HepG2 (cell line): ENCODE measurements at regions not wholly inside any gene's neighbourhood (a gene's known extent, or its start where the extent isn't known, plus 50 kb on each side); places are given as distances from the start of the nearest gene placed in this dataset.
A peak's percentile ranks its signal among the peaks of the same experiment; 100 is the strongest.

Experiments
- ATAC-seq: fragments of 200-7000 bp; cut with Tn5 transposase; 3 replicates; pipeline ENCODE4 v1.9.1; 2020; ENCODE audit warnings: mild to moderate bottlenecking, moderate library complexity
- BruUV-seq: library from RNA; stranded (reverse); fragments of 400-500 nt; replicated peaks from 2 replicates; lab custom pipeline; 2021; lab: Mats Ljungman, UMichigan
- CTCF ChIA-PET: fragments of 300-600 bp; formaldehyde crosslinking; extraction: SDS; loops from one replicate; lab custom pipeline; 2021; ENCODE audit warnings: low total read pairs, inconsistent platforms, low intra/inter-chr PET ratio; lab: Yijun Ruan, JAX
- POLR2A ChIA-PET: fragments of 350-600 bp; sonication (Branson Sonifier 250); formaldehyde crosslinking; loops from one replicate; lab custom pipeline; 2020; ENCODE audit warnings: antibody characterized with exemption, inconsistent platforms; lab: Yijun Ruan, JAX
- DNase-seq: peaks from one replicate; pipeline ENCODE4 v3.0.0-alpha.2; 2015; ENCODE audit warnings: low spot score
- FAIRE-seq: peaks from 3 replicates; lab custom pipeline; 2011; peaks lifted over from hg19 to GRCh38; lab: Jason Lieb, UNC
- H2AFZ ChIP-seq: one replicate; pipeline ENCODE4 v1.6.1; 2011; ENCODE audit warnings: low read length, inconsistent platforms
- H3K27ac ChIP-seq: fragments of 300-600 bp; 3 replicates; pipeline ENCODE4 v1.8.0; 2011; ENCODE audit warnings: mixed run types, mild to moderate bottlenecking, mixed read lengths, low read length, inconsistent platforms; ENCODE audit not compliant: insufficient read depth; ENCODE audit errors: extremely low read length
- H3K27me3 ChIP-seq, 2 experiments: fragments of 200-600 bp in 1 of 2; 2 replicates in 1 of 2; 3 replicates in 1 of 2; pipeline versions ENCODE4 v1.6.0 to v1.8.0; 2011; ENCODE audit warnings: low read length in 2 of 2, mild to moderate bottlenecking in 2 of 2, moderate library complexity in 2 of 2, inconsistent platforms in 1 of 2; ENCODE audit not compliant: insufficient read depth in 2 of 2, control insufficient read depth in 1 of 2
- H3K36me3 ChIP-seq, 2 experiments: fragments of 200-600 bp in 1 of 2; replicated peaks in 1 of 2; 2 replicates in 1 of 2; 3 replicates in 1 of 2; pipeline versions ENCODE4 v1.5.1 to v1.8.0; 2011; ENCODE audit warnings: low read length in 2 of 2, inconsistent platforms in 1 of 2; ENCODE audit not compliant: insufficient read depth in 2 of 2, control insufficient read depth in 1 of 2
- H3K4me1 ChIP-seq: 2 replicates; pipeline ENCODE4 v1.5.1; 2012; ENCODE audit warnings: low read length, inconsistent platforms; ENCODE audit not compliant: insufficient read depth
- H3K4me2 ChIP-seq: 2 replicates; pipeline ENCODE4 v1.6.0; 2011; ENCODE audit warnings: low read depth, low read length, inconsistent platforms
- H3K4me3 ChIP-seq, 3 experiments: fragments of 200-600 bp in 1 of 3; sonication (generic), shearing (Covaris generic) in 1 of 3; replicated peaks in 1 of 3; 2 replicates each; pipeline ENCODE4 v1.5.1; 2011 to 2016; ENCODE audit warnings: low read length in 3 of 3, inconsistent platforms in 2 of 3, low read depth in 2 of 3, mild to moderate bottlenecking in 2 of 3, control low read depth in 1 of 3, mixed read lengths in 1 of 3; ENCODE audit not compliant: insufficient read depth in 1 of 3
- H3K79me2 ChIP-seq: one replicate; pipeline ENCODE4 v1.6.1; 2011; ENCODE audit warnings: low read length, inconsistent platforms; ENCODE audit not compliant: insufficient read depth
- H3K9ac ChIP-seq: 2 replicates; pipeline ENCODE4 v1.6.0; 2011; ENCODE audit warnings: mild to moderate bottlenecking, low read depth, low read length, inconsistent platforms; ENCODE audit not compliant: insufficient read depth
- H3K9me3 ChIP-seq: 2 replicates; pipeline ENCODE4 v1.5.1; 2012; ENCODE audit warnings: mild to moderate bottlenecking, low read length
- H4K20me1 ChIP-seq: 2 replicates; pipeline ENCODE4 v1.6.0; 2011; ENCODE audit warnings: inconsistent platforms, mild to moderate bottlenecking, low read length, moderate library complexity; ENCODE audit not compliant: insufficient read depth
- BHLHE40 ChIP-seq: IDR thresholded peaks from 2 replicates; pipeline ENCODE4 v1.6.1; 2011; ENCODE audit warnings: low read length, improper control_type of control experiment
- MAFF ChIP-seq: IDR thresholded peaks from 2 replicates; pipeline ENCODE4 v1.6.1; 2011; ENCODE audit warnings: low read depth, low read length, improper control_type of control experiment
- MAFK ChIP-seq, 2 experiments: IDR thresholded peaks in 1 of 2; conservative IDR thresholded peaks in 1 of 2; 2 replicates each; pipeline ENCODE4 v1.6.1; 2011; ENCODE audit warnings: improper control_type of control experiment in 2 of 2, low read length in 2 of 2
- SP4 ChIP-seq: sonication (generic); formaldehyde crosslinking; IDR thresholded peaks from 2 replicates; pipeline ENCODE4 v1.8.1; 2023; ENCODE audit warnings: mild to moderate bottlenecking, missing genetic modification reagents
- ZNF768 ChIP-seq: sonication (generic); formaldehyde crosslinking; IDR thresholded peaks from 2 replicates; pipeline ENCODE4 v1.4.0; 2020; ENCODE audit warnings: missing genetic modification reagents
- WGBS: methylation state at CpG from one replicate; pipeline ENCODE4 v1.1.6; 2017; ENCODE audit warnings: low lambda C conversion rate; 5-methylcytosine and 5-hydroxymethylcytosine counted together
- in situ Hi-C: cut with HindIII; loops from 2 replicates; pipeline ENCODE4 v1.10.0; 2017; ENCODE audit warnings: low pct_unique_long_range_greater_than_20kb; ENCODE audit not compliant: extremely low pct_ligation_motif_present
- intact Hi-C: fragments of 100-400 bp; cut with micrococcal nuclease; formaldehyde crosslinking; loops from one replicate; pipeline ENCODE4 v1.10.0; 2022; ENCODE audit not compliant: unreplicated experiment
- TF ChIP-seq, protein P1 (sequence below): IDR thresholded peaks from 2 replicates; pipeline ENCODE4 v1.6.1; 2016; ENCODE audit warnings: control low read depth

DNA sequence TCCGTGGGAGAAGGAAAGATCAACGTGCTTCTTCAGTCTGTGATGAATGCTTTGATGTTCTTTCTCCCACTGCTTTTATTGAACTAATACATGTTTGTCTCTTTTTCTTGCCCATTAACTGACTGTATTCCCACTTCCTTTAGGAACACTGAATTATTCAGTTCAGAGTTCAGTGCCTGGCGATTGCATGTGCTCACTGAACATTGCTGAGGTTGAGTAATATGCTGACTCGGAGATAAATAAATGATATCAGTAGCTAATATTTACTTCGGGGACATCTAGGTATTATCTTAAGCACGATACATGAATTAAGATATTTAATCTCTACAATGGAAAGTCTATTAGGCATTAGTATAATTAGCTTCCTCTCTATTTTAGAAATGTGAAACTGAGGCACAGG is 102.3 kb upstream of the OR5AK2 start:
- Histone ChIP-seq H3K4me2 (no peak overlapping the region; the same call in 1 of the 2 replicates), H3K27ac (no peak overlapping the region), H3K9me3 (no peaks in the 10 kb centered on the region), H4K20me1 (no peaks in the 10 kb centered on the region), H3K27me3 (0 out of 5 replicates have a peak, but pooled peaks cover 0 to 3% of the 10 kb centered on the region in 2 experiments), H2AFZ (no peak overlapping the region), H3K79me2 (no peaks in the 10 kb centered on the region), H3K36me3 (no peaks in the 10 kb centered on the region), H3K4me3 (no peak overlapping the region), H3K4me1 (peaks cover 20% of the 10 kb centered on the region), H3K9ac (no peak overlapping the region)
- CTCF ChIA-PET = no interaction called here
- TF ChIP-seq BHLHE40 (no peak), MAFF (peak; percentile 94), MAFK (conservative IDR thresholded peaks at IDR 0.05 in 1 of 2, IDR thresholded peaks at IDR 0.05 in 1 of 2; ENCODE audit: low read length in 2 of 2) (peak; percentile 93 to 95)
- TF ChIP-seq, protein P1, sequence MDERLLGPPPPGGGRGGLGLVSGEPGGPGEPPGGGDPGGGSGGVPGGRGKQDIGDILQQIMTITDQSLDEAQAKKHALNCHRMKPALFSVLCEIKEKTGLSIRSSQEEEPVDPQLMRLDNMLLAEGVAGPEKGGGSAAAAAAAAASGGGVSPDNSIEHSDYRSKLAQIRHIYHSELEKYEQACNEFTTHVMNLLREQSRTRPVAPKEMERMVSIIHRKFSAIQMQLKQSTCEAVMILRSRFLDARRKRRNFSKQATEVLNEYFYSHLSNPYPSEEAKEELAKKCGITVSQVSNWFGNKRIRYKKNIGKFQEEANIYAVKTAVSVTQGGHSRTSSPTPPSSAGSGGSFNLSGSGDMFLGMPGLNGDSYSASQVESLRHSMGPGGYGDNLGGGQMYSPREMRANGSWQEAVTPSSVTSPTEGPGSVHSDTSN (CRISPR knock-in tag) = no peak
- no TSS peak for BruUV-seq
- FAIRE-seq (no peak), DNase-seq (no peak), ATAC-seq (no peak)
- POLR2A ChIA-PET = no interaction called here
- in situ Hi-C loops = no loop called here
- whole genome bisulfite sequencing = 3% methylated on average over 6 of the region's 6 CpGs
- intact Hi-C loops = no loop called here

DNA sequence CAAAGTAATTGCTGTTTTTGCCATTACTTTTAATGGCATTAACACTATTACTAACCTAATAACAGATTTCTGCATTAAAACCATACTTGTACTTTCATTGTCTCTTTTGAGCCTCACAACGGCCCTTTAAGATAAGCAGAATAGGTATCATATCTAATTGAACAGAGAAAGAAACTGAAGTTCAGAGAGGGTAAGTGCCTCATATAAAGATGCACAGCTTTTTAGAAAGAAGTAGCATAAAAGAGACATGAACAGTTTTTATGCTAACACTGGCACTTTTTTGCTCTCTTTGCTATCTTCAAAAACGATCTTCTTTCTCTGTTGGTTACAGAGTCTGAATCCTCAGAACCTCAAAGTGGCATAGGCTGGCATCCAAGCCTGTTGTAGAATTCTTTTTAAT is 102.9 kb upstream of the OR5AK2 start:
- H3K27me3 ChIP-seq = 0 out of 5 replicates have a peak, but pooled peaks cover 0 to 3% of the 10 kb centered on the region in 2 experiments
- H3K9me3 ChIP-seq = no peaks in the 10 kb centered on the region
- no peak overlapping the region for H3K9ac ChIP-seq
- no peaks in the 10 kb centered on the region for H4K20me1 ChIP-seq
- H3K27ac ChIP-seq = no peak overlapping the region
- in situ Hi-C loops = no loop called here
- intact Hi-C loops = no loop called here
- no peak overlapping the region for H2AFZ ChIP-seq
- 0% methylated on average over 2 of the region's 2 CpGs for WGBS
- no peaks in the 10 kb centered on the region for H3K36me3 ChIP-seq
- ATAC-seq = no peak
- no peak overlapping the region for H3K4me2 ChIP-seq
- no peak for FAIRE-seq
- no peak overlapping the region for H3K4me3 ChIP-seq
- BruUV-seq = no TSS peak
- ChIA-PET POLR2A (no interaction called here), CTCF (no interaction called here)
- H3K4me1 ChIP-seq = peaks cover 20% of the 10 kb centered on the region
- H3K79me2 ChIP-seq = no peaks in the 10 kb centered on the region
- DNase-seq = no peak
- TF ChIP-seq MAFK (conservative IDR thresholded peaks at IDR 0.05 in 1 of 2, IDR thresholded peaks at IDR 0.05 in 1 of 2; ENCODE audit: low read length in 2 of 2) (0 out of 4 replicates have a peak, but pooled peaks of 1 of the 2 experiments have one; percentile 27), SP4 (no peak), ZNF768 (CRISPR knock-in tag) (peak; percentile 20; the same call in 1 of the 2 replicates)
